Parathyroid adenoma (tissue), 2 donors: ENCODE measurements at regions not wholly inside any gene's neighbourhood (a gene's known extent, or its start where the extent isn't known, plus 50 kb on each side); places are given as distances from the start of the nearest gene placed in this dataset.

Experiments
- H2AFZ ChIP-seq: fragments of 300-600 bp; sonication (generic); one replicate; pipeline ENCODE4 v1.7.0; 2017; ENCODE audit warnings: antibody characterized with exemption, mild to moderate bottlenecking
- H3K27ac ChIP-seq: fragments of 300-600 bp; sonication (generic); one replicate; pipeline ENCODE4 v1.7.0; 2017
- H3K27me3 ChIP-seq: fragments of 300-600 bp; sonication (generic); one replicate; pipeline ENCODE4 v1.7.0; 2017; ENCODE audit warnings: low read length; ENCODE audit not compliant: control insufficient read depth, insufficient read depth
- H3K36me3 ChIP-seq: fragments of 300-600 bp; sonication (generic); one replicate; pipeline ENCODE4 v1.7.0; 2017; ENCODE audit warnings: low read length; ENCODE audit not compliant: control insufficient read depth, insufficient read depth
- H3K4me1 ChIP-seq: fragments of 300-600 bp; sonication (generic); one replicate; pipeline ENCODE4 v1.7.0; 2017; ENCODE audit warnings: control low read depth
- H3K4me2 ChIP-seq: fragments of 300-600 bp; sonication (generic); one replicate; pipeline ENCODE4 v1.7.0; 2017; ENCODE audit warnings: low read length
- H3K4me3 ChIP-seq: fragments of 300-600 bp; sonication (generic); one replicate; pipeline ENCODE4 v1.7.0; 2017; ENCODE audit warnings: low read depth, low read length
- H3K79me2 ChIP-seq: fragments of 300-600 bp; sonication (generic); one replicate; pipeline ENCODE4 v1.7.0; 2017; ENCODE audit warnings: control low read depth
- H3K9ac ChIP-seq: fragments of 300-600 bp; sonication (generic); one replicate; pipeline ENCODE4 v1.7.0; 2017; ENCODE audit warnings: mild to moderate bottlenecking
- H3K9me3 ChIP-seq: fragments of 300-600 bp; sonication (generic); one replicate; pipeline ENCODE4 v1.7.0; 2017; ENCODE audit warnings: low read length; ENCODE audit not compliant: control insufficient read depth
- TF ChIP-seq, protein P1 (sequence below): fragments of 300-600 bp; sonication (generic); IDR thresholded peaks from one replicate; pipeline ENCODE4 v1.7.0; 2017; ENCODE audit warnings: antibody characterized with exemption, mild to moderate bottlenecking
- donor health status: primary hyperparathyroidism.

DNA sequence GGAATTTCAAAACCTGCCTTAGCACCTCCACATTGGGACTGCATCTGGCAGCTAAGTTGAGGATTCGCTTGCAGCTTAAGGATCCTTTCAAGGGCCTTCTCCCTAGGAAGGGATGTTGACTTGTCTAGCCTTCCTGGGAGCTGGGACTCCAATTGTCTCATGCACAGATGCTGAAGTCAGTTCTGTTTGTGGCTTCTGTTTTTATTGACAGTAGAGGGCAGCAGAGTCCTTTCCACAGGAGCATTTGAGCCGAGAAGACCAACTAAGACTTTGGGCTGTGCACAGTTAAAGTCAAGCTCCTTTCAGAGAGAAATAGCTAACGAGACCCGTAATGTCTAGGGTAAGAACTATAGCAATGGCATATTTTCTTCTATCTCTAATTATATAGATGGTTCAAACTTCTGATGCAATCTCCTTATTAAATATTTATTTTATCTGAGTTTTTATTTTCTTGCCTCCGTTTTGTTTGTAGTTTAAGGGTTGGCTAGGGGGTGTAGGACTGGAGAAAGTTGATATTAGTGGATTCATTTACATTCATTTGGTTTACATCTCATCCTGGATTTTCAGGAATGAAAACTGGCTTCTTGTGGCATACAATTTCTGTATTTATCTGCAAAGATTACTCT, 59.7 kb upstream of the KBTBD8 start:
- H3K9ac ChIP-seq, result no peak overlapping the region
- H3K27me3 ChIP-seq, result no peaks in the 10 kb centered on the region
- no peak overlapping the region for H3K4me2 ChIP-seq
- no peak overlapping the region for H2AFZ ChIP-seq
- no peaks in the 10 kb centered on the region for H3K9me3 ChIP-seq
- no peak overlapping the region for H3K4me3 ChIP-seq
- H3K79me2 ChIP-seq, result no peaks in the 10 kb centered on the region
- no peaks in the 10 kb centered on the region for H3K4me1 ChIP-seq
- no peak overlapping the region for H3K27ac ChIP-seq
- TF ChIP-seq, protein P1, sequence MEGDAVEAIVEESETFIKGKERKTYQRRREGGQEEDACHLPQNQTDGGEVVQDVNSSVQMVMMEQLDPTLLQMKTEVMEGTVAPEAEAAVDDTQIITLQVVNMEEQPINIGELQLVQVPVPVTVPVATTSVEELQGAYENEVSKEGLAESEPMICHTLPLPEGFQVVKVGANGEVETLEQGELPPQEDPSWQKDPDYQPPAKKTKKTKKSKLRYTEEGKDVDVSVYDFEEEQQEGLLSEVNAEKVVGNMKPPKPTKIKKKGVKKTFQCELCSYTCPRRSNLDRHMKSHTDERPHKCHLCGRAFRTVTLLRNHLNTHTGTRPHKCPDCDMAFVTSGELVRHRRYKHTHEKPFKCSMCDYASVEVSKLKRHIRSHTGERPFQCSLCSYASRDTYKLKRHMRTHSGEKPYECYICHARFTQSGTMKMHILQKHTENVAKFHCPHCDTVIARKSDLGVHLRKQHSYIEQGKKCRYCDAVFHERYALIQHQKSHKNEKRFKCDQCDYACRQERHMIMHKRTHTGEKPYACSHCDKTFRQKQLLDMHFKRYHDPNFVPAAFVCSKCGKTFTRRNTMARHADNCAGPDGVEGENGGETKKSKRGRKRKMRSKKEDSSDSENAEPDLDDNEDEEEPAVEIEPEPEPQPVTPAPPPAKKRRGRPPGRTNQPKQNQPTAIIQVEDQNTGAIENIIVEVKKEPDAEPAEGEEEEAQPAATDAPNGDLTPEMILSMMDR, result peak; percentile 80
- no peaks in the 10 kb centered on the region for H3K36me3 ChIP-seq

DNA sequence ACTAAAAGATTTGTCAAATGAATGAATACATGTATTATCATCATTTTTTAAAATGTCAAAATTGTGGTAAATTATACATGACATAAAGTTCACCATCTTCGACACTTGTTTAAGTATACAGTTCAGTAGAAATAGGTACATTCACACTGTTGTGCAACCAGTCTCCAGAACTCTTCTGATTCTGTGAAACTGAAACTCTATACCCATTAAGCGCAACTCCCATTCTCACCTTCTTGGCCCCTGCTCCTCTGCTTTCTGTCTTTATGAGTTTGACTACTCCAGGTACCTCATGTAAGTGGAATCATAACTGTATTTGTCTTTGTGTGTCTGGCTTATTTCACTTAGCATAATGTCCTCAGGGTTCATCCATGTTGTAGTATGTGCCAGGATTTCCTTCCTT, 50.1 kb upstream of the KBTBD8 start:
- no peak overlapping the region for H3K4me3 ChIP-seq
- no peaks in the 10 kb centered on the region for H3K27me3 ChIP-seq
- H3K27ac ChIP-seq, result no peak overlapping the region
- H3K36me3 ChIP-seq, result no peaks in the 10 kb centered on the region
- no peaks in the 10 kb centered on the region for H3K4me1 ChIP-seq
- TF ChIP-seq, protein P1, result no peak
- H3K4me2 ChIP-seq, result no peak overlapping the region
- no peaks in the 10 kb centered on the region for H3K9me3 ChIP-seq
- H3K79me2 ChIP-seq, result no peaks in the 10 kb centered on the region
- no peak overlapping the region for H2AFZ ChIP-seq
- H3K9ac ChIP-seq, result no peak overlapping the region
